Mesenteric fat pad (tissue), 1 donor: ENCODE measurements at regions not wholly inside any gene's neighbourhood (a gene's known extent, or its start where the extent isn't known, plus 50 kb on each side); places are given as distances from the start of the nearest gene placed in this dataset.

Experiments used
- DNase-seq: peaks from one replicate; pipeline ENCODE4 v3.0.0-alpha.2; 2020; ENCODE audit warnings: low spot score
- donor health status: DM: yes; HTN: yes; CAD: no.

DNA sequence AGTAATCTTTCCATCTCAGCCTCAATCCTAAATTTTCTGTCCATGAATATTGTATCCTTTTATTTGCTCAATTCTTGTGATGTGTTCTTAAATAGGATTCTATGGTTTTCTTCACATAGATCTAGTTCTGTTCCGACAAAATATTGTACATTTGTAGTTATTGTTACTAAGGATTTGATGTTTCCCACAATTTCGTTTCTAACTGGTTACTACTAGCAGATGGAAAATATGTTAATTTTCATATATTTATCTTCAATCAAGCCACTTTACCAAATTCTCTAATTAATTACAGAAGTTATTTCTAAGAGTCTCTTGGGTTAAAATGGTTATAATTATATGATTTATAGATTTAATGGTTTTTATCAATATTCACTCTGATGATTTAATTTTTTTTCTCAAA is 60.3 kb downstream of the SEC61B start:
- no peak for DNase-seq

DNA sequence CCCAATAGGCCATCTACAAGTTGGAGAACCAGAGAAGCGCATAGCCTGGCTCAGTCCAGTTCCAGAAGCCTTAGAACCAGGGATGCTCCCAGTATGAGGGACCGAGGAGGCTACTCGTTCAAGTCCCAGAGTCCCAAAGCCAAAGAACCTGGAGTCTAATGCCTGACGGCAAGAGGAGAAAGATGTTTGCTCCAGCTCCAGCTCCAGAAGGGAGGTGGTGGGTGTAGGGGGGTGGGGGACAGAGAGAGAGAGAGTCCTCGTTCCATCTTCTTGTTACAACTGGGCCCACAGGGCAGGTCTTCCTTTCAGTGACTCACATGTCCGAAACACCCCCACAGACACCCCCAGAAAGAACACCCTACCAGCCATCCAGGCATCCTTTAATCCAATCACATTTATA is 63.9 kb downstream of the SEC61B start:
- no peak for DNase-seq

DNA sequence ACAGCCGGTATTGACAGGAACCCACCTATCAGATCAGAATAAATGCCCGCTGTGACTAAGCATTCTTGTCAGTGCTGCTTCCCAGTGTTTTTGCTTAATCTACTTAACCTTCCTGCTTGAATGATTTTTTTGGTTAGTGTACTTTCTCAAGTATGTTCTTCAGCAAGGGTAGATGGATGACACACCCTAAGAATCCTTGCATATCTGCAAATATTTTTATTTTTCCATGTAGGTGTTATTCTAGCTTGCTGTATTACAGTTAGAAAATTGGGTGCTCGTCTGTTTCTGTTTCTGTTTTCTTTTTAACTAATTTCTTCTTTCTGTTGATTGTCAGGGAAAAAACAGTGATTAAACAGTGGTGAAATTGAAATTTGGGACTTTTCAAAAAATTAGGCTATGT is 64.5 kb downstream of the SEC61B start:
- no peak for DNase-seq

DNA sequence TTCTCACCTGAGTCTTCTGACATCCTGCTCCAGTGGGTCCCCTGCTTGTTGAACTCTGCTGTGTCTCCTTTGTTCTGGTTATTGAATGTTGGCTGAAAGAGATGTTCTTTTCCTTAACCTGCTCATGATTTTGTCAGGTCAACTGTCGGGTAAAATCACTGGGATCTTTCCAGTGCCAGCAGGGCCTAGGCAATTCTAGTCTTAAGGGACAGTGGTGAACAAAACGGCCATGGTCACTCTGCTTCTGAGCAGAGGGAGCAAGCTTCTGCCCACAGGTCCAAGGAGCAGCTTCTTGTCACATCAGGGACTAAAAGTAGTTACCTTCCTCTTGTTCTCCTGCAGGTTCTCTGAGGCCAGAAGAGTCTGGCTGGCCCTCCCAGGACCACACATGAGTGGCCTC is 65.6 kb downstream of the SEC61B start:
- no peak for DNase-seq

DNA sequence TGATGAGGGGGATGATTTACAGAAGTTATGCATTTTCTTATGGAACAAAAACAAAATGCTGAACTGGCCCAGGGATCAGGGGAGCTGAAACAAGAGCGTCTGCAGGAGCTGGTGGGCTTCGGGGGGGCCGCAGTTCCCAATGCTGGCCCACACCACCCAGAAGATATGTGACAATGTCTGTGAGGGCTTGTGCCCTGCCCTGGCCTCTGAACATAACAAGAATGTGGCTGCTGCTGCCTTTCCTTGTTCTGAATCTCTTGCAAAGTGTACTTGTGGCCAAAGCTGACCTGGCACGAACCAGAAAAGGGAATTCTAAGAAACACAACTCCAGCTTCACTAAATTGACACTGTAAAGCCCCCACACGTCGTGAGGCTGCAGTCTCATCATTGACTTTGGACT is 66.7 kb downstream of the SEC61B start:
- no peak for DNase-seq

DNA sequence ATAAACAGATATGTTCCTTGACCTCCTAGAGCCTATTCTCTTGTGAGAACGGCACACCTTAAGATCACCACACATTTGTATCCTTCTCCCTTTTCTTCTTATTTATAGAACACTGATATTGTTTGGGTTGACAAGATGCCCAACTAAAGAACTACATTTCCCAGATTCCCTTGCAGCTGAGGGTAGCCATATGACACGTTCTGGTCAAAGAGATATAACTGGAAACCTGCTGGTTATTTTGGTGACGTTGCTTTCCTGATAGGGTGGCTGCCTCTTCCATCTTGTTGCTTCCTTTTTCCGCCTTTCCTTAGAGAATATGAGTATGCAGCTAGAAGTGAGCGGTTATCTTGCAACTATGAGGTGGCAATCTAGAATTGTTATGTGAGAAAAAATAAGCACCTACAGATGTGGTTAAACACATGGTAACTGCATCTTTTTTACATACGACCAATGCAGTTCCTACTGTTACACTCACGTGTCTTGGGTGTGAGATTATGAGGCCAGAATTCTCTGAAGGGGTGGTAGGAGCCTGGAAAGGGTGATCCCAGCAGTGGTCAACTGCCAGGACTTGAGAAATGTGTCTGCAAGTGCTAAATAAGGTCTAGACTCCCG is 72.9 kb downstream of the SEC61B start:
- DNase-seq: no peak

DNA sequence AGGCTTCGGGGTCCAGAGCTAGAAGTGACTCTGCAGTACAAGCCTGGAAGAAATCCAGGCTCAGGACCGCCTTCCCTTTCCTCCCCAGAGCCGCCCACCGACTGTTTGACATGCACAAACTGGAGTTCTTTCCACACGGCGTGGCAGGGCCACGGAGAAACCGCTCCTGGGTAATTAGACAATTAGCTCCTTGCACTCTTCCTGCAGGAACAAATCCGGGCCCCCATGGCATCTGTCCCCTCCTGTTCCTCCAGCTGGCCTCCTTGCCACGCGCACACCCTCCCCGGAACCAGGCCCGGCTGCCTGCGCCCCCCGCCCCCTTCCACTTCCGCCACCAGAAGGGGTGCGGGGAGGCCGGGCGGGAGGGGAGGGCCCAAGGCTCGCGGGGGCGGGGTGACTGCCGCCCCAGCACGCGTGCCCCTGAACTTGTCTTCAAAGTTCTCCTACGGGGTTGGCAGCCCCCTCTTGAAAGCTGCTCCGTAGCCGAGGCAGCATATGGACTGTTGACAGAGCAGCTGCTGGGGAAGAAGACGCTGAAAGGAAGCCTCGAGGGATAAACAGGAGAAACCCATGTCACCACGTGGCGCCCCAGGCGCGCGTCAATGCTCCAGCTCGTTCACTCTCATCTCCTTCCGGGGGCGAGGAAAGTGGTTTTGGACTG is 74.3 kb downstream of the SEC61B start:
- no peak for DNase-seq

DNA sequence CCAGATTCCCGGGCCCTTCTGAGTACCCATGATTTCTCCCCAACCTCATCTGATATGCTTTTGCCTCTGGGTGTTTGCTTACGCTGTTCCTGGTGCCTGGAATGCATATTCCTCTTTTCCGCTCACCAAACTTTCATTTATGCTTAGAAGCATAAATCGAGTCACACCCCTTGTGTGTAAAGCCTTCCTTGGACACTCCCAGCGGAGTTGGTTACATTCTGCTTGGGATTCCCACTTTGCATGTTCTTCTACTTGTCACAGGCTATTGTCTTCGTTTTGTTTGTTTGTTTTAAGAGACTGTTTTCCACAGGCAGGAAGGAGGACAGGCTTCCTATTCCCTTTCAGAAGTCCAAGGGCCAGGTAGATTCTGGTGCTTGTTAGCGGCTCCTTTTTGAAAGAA is 76.5 kb downstream of the SEC61B start:
- no peak for DNase-seq

DNA sequence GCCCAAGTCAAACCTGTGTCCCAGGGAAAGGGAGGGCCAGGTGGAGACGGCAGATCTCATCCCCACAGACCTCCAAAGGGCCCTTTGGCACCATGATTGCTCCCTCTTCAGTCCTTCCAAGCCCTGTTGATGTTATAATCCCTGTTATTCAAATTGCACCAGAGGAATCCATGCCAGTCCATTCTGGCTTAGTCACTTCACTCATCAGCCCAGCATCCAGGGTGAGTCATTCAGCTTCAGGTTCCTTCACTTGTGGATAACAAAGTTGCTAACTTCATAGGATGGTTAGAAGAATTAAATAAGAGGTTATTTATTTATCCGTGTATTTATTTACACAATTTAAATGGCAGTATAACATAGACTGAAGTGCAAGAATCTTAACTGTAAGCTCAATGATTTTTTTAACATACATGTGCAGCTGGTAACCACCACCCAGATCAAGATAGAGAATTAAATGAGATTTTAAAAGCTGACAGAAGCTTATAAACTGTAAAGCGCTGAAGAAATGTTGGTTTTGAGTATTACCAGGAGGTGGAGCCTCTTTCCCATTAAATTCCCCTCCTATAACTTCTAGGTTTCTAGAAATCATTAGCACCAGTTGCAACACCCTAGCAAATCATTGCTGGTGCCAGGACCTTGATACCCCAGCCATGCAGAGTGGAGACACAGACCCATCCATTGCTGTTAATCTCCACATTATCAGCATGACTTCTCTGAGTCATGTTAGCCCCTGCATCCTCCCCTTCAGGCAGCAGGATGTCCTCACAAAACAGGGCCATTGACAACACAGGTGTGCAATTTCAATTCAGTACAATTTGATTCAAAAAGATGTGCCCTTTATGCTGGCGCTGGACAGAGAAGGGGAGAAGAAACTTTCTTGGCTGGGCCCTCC is 77.4 kb downstream of the SEC61B start:
- no peak for DNase-seq

DNA sequence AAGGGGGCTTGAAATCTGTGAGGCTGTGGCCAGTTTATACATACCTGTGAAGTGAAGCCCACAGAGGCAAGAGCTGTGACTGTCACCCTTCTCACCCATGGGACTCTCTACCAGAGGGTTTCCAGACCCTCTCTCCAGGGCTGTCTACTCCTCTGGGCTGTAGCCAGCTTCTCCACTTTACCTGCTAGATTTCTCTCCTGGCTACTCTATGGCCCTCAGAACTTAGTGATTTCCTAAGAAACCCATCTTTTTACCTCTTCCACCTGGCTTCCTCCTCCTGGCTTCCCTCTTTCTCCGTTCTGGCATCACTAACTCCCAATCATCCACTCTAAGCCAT is 78.0 kb downstream of the SEC61B start:
- no peak for DNase-seq

DNA sequence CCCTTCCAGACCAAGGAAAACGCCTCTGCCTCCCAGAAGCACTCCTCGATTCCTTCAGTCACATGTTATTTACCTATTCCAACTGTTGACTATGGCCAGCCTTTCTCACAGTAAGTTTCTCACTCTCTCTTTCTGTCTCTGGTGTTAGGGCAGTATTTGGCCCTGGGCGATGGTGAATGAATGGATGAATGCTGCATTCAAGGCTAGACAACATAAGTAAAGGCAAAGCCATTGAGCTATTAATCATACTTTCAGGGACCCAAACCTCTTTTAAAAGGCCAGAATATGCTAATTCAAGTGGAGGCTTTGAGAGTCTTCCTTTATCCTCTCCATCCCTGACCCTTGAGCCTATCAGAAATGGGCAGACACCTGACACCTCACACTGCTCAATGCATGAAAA is 78.5 kb downstream of the SEC61B start:
- no peak for DNase-seq

DNA sequence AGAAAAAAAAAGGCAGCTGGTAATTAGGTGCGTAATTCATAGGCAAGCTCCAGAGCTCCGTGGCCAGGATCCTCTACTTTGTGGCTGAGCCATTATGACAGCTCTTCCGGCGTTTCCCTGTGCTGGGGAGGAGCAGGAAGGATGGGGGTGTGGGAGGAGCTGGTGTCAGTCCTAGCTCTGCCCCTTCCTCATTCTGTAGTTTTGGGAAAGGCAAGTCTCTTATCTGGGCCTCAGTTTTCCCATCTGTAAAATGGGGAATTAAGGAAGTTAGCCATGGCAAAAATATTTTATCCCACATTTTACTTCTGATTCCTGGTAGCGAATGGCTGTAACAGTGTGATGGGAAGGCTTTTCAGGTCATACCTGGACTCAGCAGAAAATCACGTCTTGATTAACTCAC is 81.1 kb downstream of the SEC61B start:
- DNase-seq: no peak

DNA sequence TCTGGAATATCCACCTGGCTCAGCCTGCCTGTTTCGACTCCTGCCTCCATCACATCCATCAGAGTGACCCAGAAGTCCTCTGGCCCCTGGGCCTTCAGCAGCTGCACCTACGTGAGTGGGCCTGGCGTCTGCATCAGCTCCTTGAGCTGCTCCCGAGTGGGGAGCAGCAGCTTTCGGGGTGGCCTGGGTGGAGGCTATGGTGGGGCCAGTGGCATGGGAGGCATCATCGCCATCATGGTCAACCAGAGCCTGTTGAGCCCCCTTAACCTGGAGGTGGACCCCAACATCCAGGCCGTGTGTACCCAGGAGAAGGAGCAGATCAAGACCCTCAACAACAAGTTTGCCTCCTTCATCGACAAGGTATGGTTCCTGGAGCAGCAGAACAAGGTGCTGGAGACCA is 83.0 kb downstream of the SEC61B start:
- DNase-seq: no peak

DNA sequence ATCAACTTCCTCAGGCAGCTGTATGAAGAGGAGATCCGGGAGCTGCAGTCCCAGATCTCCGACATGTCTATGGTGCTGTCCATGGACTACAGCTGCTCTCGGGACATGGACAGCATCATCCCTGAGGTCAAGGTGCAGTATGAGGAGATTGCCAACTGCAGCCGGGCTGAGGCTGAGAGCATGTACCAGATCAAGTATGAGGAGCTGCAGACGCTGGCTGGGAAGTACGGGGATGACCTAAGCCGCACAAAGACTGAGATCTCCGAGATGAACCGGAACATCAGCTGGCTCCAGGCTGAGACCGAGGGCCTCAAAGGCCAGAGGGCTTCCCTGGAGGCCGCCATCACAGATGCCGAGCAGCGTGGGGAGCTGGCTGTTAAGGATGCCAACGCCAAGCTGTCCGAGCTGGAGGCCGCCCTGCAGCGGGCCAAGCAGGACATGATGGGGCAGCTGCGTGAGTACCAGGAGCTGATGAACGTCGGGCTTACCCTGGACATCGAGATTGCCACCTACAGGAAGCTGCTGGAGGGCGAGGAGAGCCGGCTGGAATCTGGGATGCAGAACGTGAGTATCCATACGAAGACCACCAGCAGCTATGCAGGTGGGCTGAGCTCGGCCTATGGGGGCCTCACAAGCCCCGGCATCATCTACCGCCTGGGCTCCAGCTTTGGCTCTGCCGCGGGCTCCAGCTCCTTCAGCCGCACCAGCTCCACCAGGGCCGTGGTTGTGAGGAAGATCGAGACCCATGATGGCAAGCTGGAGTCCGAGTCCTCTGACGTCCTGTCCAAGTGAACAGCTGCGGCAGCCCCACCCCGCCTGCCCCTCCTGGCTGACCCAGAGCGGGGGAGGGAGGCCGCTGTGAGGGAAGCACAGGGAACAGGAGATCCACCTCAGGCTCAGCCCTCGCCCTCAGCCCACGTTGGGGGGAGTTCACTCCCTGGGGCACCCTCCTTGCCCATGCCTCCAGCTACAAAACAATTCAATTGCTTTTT is 84.0 kb downstream of the SEC61B start:
- DNase-seq: no peak

DNA sequence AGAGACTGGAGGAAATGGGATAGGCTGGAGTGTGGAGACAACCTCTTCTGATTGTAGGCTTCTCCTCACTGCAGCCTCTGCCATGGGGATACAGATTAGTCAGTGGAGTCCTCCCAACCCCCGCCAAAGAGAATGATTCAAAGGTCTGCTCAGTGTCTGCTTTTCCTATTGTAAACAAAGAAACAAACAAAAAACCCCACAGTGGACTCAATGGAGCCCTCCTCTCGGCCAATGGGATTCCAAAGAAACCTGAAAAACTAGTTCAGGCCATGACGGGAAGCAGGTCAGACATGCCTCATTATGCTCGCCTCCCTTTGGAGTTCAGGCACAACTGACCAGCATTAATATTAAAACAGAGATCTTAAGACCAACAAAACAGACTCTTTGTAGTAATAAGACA is 85.8 kb downstream of the SEC61B start:
- no peak for DNase-seq

DNA sequence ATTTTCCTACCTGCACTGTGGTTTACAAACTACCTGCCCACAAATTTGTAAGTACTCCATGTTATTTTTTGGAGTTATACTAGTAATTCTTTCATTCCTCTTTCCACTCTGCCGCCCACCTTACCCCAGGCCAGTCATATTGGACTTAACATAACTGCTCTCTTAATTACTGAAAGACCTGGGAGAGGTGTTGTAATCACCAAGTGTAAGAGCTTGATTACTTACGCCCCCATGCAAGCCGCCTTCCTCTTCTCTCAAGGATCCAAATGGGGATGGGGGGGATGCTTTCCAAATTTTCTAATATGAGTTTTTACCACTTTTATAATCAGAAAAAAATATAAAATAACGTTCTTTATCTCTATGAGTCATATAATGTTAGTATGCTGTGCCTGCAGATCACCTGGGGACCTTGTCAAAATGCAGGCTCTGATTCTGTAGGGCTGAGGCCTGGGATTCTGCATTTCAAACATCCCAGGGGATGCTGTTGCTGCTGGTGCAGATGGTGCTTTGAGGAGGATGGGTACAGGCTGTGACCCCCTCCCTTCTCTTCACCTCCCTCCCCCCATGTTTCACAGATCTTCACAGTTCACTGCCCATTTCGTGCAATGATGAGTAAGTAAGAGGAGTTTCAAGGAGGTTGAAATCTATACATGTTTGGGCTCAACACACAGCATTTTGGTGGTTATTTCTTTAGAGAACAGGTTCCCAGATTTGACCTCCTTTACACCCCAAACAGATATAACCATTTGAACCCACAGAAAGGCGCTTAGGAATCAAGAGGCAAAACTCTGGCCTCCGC is 87.3 kb downstream of the SEC61B start:
- DNase-seq: no peak

DNA sequence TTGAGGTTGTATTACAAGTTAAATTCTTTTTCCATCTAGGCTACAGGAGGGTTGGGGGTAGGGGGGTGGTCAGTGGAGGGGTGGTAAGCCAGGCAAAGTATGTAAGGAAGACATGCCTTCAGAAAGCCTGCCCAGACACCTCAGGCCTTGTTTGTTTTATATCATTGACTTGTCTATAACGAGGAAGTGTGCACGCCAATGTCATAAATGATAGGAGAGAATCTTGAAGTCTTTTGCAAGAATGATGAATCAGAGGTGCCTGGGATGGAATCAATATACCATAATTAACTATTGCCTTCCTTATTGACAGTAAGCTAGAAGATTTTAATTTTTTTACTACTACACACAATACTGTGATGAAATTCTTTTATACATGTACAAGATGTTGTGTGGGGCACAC is 90.7 kb downstream of the SEC61B start:
- DNase-seq: no peak

DNA sequence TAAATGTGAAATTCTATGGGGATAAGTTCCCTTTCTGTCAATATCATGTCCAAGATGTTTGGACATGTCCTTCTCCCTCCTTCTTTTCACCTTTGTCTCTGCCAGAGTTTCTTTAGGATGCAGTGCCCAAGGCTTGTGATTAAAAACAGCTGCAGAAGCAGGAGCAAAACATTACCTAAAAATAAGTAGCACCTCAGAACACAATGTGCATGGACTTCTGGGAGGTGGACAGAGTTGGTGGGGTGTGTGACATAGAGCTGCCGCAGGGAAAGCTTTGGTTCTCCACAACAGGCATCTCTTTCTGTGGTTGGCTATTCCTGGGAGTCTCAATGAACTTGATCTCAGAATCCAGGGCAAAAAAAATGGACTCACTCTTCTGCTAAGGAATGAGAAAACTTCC is 97.0 kb downstream of the SEC61B start:
- no peak for DNase-seq

DNA sequence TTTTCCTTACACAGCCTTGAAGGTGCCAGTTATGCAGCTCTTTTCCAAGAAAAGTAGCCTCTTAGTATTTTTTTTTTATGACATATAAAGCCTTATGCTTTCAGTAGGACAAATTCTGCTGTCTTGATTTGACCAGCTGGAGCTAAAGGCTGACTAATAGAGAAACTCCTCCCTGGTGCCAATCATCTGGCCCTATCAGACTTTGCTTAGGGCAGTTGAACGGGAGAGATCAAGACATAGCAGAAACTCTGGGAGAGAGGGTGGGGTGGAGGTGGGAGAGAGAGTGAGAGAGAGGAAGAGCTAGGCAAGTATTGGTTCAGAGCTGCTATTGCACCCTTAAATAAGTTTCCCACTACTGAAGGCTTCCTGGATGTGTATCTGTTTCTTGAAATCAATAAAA is 100.2 kb downstream of the SEC61B start:
- no peak for DNase-seq

DNA sequence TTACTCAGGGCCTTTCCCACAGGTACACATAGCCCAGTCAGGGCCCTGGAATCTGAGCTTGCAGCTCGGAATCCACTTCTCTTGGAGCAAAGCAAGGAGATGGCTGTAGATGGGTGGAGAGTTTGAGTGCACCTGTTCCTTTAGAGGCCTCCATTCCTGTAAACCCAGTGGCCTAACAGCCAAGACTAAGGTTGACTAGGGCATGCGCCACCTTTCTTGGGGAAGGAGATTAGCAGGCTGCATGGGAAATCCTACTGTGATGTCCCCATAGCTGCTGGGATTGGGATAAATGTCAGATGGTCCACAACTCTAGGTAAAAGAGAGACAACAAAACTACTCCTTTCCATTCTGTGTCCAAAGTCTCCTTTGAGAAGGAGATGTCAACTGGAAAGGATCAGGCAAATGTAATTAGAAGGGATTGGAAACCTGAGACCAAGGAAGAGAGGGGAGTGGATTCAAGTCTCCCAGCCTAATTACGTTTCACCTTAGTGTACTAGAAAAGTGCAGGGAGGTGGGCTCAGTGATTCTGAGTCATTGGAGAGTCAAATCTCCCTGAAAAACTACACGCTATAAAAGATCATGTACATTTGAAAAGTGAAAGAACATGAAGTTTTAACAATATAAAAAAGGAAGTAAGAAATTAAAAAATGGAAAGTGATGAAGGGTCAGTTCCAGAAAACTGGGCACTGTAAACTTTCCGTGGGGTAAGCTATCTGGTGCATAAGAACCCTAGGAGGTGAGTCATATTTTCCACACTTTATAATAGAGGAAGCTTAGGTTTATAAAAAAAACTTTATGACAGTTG is 104.2 kb downstream of the SEC61B start:
- DNase-seq: no peak
